GM12878 (cell line): ENCODE measurements at regions not wholly inside any gene's neighbourhood (a gene's known extent, or its start where the extent isn't known, plus 50 kb on each side); places are given as distances from the start of the nearest gene placed in this dataset.

Experiments used
- GABPA ChIP-seq: IDR thresholded peaks from 2 replicates; pipeline ENCODE4 v1.6.1; 2014; ENCODE audit warnings: antibody characterized with exemption, low read depth, mild to moderate bottlenecking, inconsistent platforms
- GATAD2B ChIP-seq: fragments of 450-650 bp; conservative IDR thresholded peaks from 2 replicates; pipeline ENCODE4 v1.6.1; 2017; ENCODE audit warnings: low read depth, mild to moderate bottlenecking, moderate library complexity
- HDAC2 ChIP-seq: fragments of 200-600 bp; sonication (generic); IDR thresholded peaks from 2 replicates; pipeline ENCODE4 v1.6.1; 2017
- NFIC ChIP-seq: IDR thresholded peaks from 2 replicates; pipeline ENCODE4 v1.6.1; 2012; ENCODE audit warnings: low read depth, mild to moderate bottlenecking, inconsistent platforms, low read length, moderate library complexity
- SIX5 ChIP-seq: IDR thresholded peaks from 2 replicates; pipeline ENCODE4 v1.6.1; 2011; ENCODE audit warnings: mild to moderate bottlenecking, low read depth, low read length, moderate library complexity; ENCODE audit not compliant: severe bottlenecking
- TF ChIP-seq, protein P1 (sequence below): IDR thresholded peaks from 2 replicates; pipeline ENCODE4 v1.6.1; 2012; ENCODE audit warnings: low read depth, low read length, improper control_type of control experiment
- TF ChIP-seq, protein P2 (sequence below): fragments of 450-650 bp; IDR thresholded peaks from 2 replicates; pipeline ENCODE4 v1.6.1; 2017; ENCODE audit warnings: low read depth, mild to moderate bottlenecking, moderate library complexity
- TF ChIP-seq, protein P3 (sequence below): fragments of 450-650 bp; IDR thresholded peaks from 2 replicates; pipeline ENCODE4 v1.6.1; 2017; ENCODE audit warnings: mild to moderate bottlenecking
- TF ChIP-seq, protein P4 (sequence below): IDR thresholded peaks from 2 replicates; pipeline ENCODE4 v1.6.1; 2011; ENCODE audit warnings: borderline replicate concordance, low read depth, mild to moderate bottlenecking, moderate library complexity, low read length; ENCODE audit not compliant: insufficient read depth, poor library complexity, severe bottlenecking
- TF ChIP-seq, protein P5 (sequence below): fragments of 450-650 bp; formaldehyde crosslinking; IDR thresholded peaks from 2 replicates; pipeline ENCODE4 v1.4.0; 2020; ENCODE audit warnings: mild to moderate bottlenecking, moderate library complexity
- TF ChIP-seq, protein P6 (sequence below): fragments of 150-350 bp; IDR thresholded peaks from 2 replicates; pipeline ENCODE4 v1.6.1; 2014; ENCODE audit warnings: mild to moderate bottlenecking, low read depth, low read length

DNA sequence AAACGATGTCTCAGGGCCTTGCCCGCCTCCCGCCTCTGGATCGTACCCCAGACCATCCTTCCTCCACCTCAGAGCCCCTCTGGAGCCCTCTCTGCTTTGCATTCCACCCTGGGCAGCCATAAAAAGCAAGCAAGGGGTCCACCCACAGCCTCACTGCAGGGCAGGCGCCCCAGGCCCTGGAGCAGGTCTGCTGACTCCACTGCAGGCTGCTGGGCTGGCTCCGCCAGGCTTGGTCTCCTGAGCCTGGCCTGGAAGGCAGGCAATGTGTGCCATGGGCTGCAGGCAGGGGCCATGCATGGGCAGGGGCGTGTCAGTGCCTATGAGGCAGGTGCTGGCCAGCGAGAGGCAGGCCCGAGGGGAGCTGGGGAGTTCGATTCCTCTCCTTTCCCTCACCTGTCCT is 186.0 kb downstream of the ANKRD30B start (continued):
- TF ChIP-seq, protein P1, sequence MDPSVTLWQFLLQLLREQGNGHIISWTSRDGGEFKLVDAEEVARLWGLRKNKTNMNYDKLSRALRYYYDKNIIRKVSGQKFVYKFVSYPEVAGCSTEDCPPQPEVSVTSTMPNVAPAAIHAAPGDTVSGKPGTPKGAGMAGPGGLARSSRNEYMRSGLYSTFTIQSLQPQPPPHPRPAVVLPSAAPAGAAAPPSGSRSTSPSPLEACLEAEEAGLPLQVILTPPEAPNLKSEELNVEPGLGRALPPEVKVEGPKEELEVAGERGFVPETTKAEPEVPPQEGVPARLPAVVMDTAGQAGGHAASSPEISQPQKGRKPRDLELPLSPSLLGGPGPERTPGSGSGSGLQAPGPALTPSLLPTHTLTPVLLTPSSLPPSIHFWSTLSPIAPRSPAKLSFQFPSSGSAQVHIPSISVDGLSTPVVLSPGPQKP = no peak
- TF ChIP-seq, protein P2, sequence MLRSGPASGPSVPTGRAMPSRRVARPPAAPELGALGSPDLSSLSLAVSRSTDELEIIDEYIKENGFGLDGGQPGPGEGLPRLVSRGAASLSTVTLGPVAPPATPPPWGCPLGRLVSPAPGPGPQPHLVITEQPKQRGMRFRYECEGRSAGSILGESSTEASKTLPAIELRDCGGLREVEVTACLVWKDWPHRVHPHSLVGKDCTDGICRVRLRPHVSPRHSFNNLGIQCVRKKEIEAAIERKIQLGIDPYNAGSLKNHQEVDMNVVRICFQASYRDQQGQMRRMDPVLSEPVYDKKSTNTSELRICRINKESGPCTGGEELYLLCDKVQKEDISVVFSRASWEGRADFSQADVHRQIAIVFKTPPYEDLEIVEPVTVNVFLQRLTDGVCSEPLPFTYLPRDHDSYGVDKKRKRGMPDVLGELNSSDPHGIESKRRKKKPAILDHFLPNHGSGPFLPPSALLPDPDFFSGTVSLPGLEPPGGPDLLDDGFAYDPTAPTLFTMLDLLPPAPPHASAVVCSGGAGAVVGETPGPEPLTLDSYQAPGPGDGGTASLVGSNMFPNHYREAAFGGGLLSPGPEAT = no peak
- TF ChIP-seq, protein P3, sequence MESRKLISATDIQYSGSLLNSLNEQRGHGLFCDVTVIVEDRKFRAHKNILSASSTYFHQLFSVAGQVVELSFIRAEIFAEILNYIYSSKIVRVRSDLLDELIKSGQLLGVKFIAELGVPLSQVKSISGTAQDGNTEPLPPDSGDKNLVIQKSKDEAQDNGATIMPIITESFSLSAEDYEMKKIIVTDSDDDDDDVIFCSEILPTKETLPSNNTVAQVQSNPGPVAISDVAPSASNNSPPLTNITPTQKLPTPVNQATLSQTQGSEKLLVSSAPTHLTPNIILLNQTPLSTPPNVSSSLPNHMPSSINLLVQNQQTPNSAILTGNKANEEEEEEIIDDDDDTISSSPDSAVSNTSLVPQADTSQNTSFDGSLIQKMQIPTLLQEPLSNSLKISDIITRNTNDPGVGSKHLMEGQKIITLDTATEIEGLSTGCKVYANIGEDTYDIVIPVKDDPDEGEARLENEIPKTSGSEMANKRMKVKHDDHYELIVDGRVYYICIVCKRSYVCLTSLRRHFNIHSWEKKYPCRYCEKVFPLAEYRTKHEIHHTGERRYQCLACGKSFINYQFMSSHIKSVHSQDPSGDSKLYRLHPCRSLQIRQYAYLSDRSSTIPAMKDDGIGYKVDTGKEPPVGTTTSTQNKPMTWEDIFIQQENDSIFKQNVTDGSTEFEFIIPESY = no peak
- TF ChIP-seq, protein P4, sequence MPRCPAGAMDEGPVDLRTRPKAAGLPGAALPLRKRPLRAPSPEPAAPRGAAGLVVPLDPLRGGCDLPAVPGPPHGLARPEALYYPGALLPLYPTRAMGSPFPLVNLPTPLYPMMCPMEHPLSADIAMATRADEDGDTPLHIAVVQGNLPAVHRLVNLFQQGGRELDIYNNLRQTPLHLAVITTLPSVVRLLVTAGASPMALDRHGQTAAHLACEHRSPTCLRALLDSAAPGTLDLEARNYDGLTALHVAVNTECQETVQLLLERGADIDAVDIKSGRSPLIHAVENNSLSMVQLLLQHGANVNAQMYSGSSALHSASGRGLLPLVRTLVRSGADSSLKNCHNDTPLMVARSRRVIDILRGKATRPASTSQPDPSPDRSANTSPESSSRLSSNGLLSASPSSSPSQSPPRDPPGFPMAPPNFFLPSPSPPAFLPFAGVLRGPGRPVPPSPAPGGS = no peak
- no peak for TF ChIP-seq HDAC2
- TF ChIP-seq GATAD2B = no peak
- TF ChIP-seq SIX5 = no peak
- TF ChIP-seq NFIC = no peak
- TF ChIP-seq GABPA = no peak
- TF ChIP-seq, protein P5, sequence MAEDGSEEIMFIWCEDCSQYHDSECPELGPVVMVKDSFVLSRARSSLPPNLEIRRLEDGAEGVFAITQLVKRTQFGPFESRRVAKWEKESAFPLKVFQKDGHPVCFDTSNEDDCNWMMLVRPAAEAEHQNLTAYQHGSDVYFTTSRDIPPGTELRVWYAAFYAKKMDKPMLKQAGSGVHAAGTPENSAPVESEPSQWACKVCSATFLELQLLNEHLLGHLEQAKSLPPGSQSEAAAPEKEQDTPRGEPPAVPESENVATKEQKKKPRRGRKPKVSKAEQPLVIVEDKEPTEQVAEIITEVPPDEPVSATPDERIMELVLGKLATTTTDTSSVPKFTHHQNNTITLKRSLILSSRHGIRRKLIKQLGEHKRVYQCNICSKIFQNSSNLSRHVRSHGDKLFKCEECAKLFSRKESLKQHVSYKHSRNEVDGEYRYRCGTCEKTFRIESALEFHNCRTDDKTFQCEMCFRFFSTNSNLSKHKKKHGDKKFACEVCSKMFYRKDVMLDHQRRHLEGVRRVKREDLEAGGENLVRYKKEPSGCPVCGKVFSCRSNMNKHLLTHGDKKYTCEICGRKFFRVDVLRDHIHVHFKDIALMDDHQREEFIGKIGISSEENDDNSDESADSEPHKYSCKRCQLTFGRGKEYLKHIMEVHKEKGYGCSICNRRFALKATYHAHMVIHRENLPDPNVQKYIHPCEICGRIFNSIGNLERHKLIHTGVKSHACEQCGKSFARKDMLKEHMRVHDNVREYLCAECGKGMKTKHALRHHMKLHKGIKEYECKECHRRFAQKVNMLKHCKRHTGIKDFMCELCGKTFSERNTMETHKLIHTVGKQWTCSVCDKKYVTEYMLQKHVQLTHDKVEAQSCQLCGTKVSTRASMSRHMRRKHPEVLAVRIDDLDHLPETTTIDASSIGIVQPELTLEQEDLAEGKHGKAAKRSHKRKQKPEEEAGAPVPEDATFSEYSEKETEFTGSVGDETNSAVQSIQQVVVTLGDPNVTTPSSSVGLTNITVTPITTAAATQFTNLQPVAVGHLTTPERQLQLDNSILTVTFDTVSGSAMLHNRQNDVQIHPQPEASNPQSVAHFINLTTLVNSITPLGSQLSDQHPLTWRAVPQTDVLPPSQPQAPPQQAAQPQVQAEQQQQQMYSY = no peak
- TF ChIP-seq, protein P6, sequence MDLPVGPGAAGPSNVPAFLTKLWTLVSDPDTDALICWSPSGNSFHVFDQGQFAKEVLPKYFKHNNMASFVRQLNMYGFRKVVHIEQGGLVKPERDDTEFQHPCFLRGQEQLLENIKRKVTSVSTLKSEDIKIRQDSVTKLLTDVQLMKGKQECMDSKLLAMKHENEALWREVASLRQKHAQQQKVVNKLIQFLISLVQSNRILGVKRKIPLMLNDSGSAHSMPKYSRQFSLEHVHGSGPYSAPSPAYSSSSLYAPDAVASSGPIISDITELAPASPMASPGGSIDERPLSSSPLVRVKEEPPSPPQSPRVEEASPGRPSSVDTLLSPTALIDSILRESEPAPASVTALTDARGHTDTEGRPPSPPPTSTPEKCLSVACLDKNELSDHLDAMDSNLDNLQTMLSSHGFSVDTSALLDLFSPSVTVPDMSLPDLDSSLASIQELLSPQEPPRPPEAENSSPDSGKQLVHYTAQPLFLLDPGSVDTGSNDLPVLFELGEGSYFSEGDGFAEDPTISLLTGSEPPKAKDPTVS = no peak
